GM23338 (cell line): ENCODE measurements at regions not wholly inside any gene's neighbourhood (a gene's known extent, or its start where the extent isn't known, plus 50 kb on each side); places are given as distances from the start of the nearest gene placed in this dataset.

ENCODE experiments used
- EZH2 ChIP-seq: fragments of 200-600 bp; sonication (generic); IDR thresholded peaks from one replicate; pipeline ENCODE4 v1.8.0; 2017; ENCODE audit warnings: antibody characterized with exemption, mild to moderate bottlenecking, low read depth; ENCODE audit not compliant: unreplicated experiment
- EZH2phosphoT487 ChIP-seq: fragments of 200-600 bp; sonication (generic); IDR thresholded peaks from one replicate; pipeline ENCODE4 v1.8.1; 2018; ENCODE audit warnings: antibody characterized with exemption; ENCODE audit not compliant: unreplicated experiment
- JUNB ChIP-seq: IDR thresholded peaks from one replicate; pipeline ENCODE4 v1.6.1; 2016; ENCODE audit warnings: antibody characterized with exemption; ENCODE audit not compliant: unreplicated experiment
- POLR2AphosphoS5 ChIP-seq: IDR thresholded peaks from 2 replicates; pipeline ENCODE4 v1.6.1; 2016; ENCODE audit warnings: antibody characterized with exemption, low read depth
- STAT1 ChIP-seq: IDR thresholded peaks from one replicate; pipeline ENCODE4 v1.6.1; 2016; ENCODE audit warnings: antibody characterized with exemption; ENCODE audit not compliant: unreplicated experiment
- ZNF331 ChIP-seq: fragments of 250-450 bp; sonication (Bioruptor Pico); IDR thresholded peaks from 2 replicates; pipeline ENCODE4 v1.5.0; 2020; ENCODE audit warnings: low read depth, mild to moderate bottlenecking, moderate library complexity
- TF ChIP-seq, protein P1 (sequence below): fragments of 250-450 bp; sonication (Bioruptor Pico); IDR thresholded peaks from 2 replicates; pipeline ENCODE4 v1.5.0; 2020; ENCODE audit warnings: mild to moderate bottlenecking, moderate library complexity
- TF ChIP-seq, protein P2 (sequence below): IDR thresholded peaks from one replicate; pipeline ENCODE4 v1.6.1; 2018; ENCODE audit warnings: antibody characterized with exemption; ENCODE audit not compliant: unreplicated experiment
- TF ChIP-seq, protein P3 (sequence below): IDR thresholded peaks from 2 replicates; pipeline ENCODE4 v1.6.1; 2016; ENCODE audit warnings: antibody characterized with exemption

DNA sequence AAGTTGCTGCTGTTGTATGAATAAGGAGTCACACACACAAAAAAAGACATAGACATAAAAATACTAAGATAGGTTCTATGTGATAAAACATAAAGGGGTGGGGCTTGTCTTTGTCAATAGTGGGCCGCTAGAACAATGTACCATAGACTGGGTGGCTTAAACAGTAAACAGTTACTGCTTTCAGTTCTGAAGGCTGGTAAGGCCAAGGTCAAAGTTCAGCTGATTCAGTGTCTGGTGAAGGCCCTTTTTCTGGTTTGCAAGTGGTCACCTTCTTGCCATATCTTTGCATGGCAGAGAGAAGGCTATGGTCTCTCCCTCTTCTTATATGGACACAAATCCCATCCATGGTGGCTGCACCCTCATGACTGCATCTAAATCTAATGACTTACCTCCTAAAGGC is 1980.7 kb downstream of the PCDH7 start (continued):
- TF ChIP-seq, protein P1, sequence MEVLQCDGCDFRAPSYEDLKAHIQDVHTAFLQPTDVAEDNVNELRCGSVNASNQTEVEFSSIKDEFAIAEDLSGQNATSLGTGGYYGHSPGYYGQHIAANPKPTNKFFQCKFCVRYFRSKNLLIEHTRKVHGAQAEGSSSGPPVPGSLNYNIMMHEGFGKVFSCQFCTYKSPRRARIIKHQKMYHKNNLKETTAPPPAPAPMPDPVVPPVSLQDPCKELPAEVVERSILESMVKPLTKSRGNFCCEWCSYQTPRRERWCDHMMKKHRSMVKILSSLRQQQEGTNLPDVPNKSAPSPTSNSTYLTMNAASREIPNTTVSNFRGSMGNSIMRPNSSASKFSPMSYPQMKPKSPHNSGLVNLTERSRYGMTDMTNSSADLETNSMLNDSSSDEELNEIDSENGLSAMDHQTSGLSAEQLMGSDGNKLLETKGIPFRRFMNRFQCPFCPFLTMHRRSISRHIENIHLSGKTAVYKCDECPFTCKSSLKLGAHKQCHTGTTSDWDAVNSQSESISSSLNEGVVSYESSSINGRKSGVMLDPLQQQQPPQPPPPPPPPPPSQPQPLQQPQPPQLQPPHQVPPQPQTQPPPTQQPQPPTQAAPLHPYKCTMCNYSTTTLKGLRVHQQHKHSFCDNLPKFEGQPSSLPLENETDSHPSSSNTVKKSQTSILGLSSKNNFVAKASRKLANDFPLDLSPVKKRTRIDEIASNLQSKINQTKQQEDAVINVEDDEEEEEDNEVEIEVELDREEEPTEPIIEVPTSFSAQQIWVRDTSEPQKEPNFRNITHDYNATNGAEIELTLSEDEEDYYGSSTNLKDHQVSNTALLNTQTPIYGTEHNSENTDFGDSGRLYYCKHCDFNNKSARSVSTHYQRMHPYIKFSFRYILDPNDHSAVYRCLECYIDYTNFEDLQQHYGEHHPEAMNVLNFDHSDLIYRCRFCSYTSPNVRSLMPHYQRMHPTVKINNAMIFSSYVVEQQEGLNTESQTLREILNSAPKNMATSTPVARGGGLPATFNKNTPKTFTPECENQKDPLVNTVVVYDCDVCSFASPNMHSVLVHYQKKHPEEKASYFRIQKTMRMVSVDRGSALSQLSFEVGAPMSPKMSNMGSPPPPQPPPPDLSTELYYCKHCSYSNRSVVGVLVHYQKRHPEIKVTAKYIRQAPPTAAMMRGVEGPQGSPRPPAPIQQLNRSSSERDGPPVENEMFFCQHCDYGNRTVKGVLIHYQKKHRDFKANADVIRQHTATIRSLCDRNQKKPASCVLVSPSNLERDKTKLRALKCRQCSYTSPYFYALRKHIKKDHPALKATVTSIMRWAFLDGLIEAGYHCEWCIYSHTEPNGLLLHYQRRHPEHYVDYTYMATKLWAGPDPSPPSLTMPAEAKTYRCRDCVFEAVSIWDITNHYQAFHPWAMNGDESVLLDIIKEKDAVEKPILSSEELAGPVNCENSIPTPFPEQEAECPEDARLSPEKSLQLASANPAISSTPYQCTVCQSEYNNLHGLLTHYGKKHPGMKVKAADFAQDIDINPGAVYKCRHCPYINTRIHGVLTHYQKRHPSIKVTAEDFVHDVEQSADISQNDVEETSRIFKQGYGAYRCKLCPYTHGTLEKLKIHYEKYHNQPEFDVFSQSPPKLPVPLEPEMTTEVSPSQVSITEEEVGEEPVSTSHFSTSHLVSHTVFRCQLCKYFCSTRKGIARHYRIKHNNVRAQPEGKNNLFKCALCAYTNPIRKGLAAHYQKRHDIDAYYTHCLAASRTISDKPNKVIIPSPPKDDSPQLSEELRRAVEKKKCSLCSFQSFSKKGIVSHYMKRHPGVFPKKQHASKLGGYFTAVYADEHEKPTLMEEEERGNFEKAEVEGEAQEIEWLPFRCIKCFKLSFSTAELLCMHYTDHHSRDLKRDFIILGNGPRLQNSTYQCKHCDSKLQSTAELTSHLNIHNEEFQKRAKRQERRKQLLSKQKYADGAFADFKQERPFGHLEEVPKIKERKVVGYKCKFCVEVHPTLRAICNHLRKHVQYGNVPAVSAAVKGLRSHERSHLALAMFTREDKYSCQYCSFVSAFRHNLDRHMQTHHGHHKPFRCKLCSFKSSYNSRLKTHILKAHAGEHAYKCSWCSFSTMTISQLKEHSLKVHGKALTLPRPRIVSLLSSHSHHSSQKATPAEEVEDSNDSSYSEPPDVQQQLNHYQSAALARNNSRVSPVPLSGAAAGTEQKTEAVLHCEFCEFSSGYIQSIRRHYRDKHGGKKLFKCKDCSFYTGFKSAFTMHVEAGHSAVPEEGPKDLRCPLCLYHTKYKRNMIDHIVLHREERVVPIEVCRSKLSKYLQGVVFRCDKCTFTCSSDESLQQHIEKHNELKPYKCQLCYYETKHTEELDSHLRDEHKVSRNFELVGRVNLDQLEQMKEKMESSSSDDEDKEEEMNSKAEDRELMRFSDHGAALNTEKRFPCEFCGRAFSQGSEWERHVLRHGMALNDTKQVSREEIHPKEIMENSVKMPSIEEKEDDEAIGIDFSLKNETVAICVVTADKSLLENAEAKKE (CRISPR knock-in tag) = no peak
- TF ChIP-seq EZH2 (no peak), STAT1 (no peak), EZH2phosphoT487 (no peak), JUNB (no peak), POLR2AphosphoS5 (no peak), ZNF331 (no peak)
- TF ChIP-seq, protein P2, sequence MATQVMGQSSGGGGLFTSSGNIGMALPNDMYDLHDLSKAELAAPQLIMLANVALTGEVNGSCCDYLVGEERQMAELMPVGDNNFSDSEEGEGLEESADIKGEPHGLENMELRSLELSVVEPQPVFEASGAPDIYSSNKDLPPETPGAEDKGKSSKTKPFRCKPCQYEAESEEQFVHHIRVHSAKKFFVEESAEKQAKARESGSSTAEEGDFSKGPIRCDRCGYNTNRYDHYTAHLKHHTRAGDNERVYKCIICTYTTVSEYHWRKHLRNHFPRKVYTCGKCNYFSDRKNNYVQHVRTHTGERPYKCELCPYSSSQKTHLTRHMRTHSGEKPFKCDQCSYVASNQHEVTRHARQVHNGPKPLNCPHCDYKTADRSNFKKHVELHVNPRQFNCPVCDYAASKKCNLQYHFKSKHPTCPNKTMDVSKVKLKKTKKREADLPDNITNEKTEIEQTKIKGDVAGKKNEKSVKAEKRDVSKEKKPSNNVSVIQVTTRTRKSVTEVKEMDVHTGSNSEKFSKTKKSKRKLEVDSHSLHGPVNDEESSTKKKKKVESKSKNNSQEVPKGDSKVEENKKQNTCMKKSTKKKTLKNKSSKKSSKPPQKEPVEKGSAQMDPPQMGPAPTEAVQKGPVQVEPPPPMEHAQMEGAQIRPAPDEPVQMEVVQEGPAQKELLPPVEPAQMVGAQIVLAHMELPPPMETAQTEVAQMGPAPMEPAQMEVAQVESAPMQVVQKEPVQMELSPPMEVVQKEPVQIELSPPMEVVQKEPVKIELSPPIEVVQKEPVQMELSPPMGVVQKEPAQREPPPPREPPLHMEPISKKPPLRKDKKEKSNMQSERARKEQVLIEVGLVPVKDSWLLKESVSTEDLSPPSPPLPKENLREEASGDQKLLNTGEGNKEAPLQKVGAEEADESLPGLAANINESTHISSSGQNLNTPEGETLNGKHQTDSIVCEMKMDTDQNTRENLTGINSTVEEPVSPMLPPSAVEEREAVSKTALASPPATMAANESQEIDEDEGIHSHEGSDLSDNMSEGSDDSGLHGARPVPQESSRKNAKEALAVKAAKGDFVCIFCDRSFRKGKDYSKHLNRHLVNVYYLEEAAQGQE = no peak
- TF ChIP-seq, protein P3, sequence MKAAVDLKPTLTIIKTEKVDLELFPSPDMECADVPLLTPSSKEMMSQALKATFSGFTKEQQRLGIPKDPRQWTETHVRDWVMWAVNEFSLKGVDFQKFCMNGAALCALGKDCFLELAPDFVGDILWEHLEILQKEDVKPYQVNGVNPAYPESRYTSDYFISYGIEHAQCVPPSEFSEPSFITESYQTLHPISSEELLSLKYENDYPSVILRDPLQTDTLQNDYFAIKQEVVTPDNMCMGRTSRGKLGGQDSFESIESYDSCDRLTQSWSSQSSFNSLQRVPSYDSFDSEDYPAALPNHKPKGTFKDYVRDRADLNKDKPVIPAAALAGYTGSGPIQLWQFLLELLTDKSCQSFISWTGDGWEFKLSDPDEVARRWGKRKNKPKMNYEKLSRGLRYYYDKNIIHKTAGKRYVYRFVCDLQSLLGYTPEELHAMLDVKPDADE = no peak
